Glutamatergic neuron (in vitro differentiated cells): ENCODE measurements at regions not wholly inside any gene's neighbourhood (a gene's known extent, or its start where the extent isn't known, plus 50 kb on each side); places are given as distances from the start of the nearest gene placed in this dataset.
"Not testable (repeated sequence)": the region's sequence is repeated elsewhere in the genome, so short reads cannot be mapped to it uniquely, and the experiment has no call there.

Source experiments
- DNase-seq: peaks from one replicate; pipeline ENCODE4 v3.0.0; 2022
- H3K27ac Mint-ChIP-seq: one replicate; pipeline ENCODE4 v1.8.0; 2020; ENCODE audit warnings: mild to moderate bottlenecking, mixed read lengths, inconsistent platforms; ENCODE audit not compliant: unreplicated experiment
- H3K27me3 Mint-ChIP-seq: one replicate; pipeline ENCODE4 v1.8.0; 2020; ENCODE audit warnings: mild to moderate bottlenecking, moderate library complexity, mixed read lengths, inconsistent platforms; ENCODE audit not compliant: unreplicated experiment
- H3K36me3 Mint-ChIP-seq: one replicate; pipeline ENCODE4 v1.8.0; 2020; ENCODE audit warnings: mild to moderate bottlenecking, mixed read lengths, inconsistent platforms; ENCODE audit not compliant: unreplicated experiment
- H3K4me1 Mint-ChIP-seq: one replicate; pipeline ENCODE4 v1.8.0; 2020; ENCODE audit warnings: mild to moderate bottlenecking, low read depth, mixed read lengths, inconsistent platforms; ENCODE audit not compliant: unreplicated experiment
- H3K4me3 Mint-ChIP-seq: one replicate; pipeline ENCODE4 v1.8.0; 2020; ENCODE audit warnings: mild to moderate bottlenecking, mixed read lengths, inconsistent platforms; ENCODE audit not compliant: unreplicated experiment
- H3K9me3 Mint-ChIP-seq: one replicate; pipeline ENCODE4 v1.8.0; 2020; ENCODE audit warnings: mild to moderate bottlenecking, moderate library complexity, mixed read lengths, inconsistent platforms; ENCODE audit not compliant: unreplicated experiment
- TF ChIP-seq, protein P1 (sequence below): fragments of 200-600 bp; sonication (generic); IDR thresholded peaks from one replicate; pipeline ENCODE4 v1.5.0; 2021; ENCODE audit not compliant: partially characterized antibody, unreplicated experiment

DNA sequence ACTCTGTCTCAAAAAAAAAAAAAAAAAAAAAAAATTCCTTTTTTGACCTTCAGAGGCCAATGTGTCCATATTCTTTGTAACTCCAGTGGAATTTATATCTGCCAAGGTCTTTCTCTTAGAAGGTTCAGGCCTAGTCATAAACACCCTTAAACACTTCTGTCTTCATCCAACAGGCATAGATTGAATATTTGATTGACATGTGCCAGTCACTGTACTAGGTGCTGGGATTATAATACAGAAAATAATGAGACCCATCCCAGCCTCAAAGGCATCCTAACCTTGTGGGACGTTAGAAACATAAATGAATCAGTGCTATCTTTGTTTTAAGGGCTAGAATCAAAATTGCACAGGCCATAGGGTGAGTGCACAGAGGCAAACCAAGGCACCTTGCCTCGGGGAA lies 62.9 kb upstream of the SERBP1 start:
- H3K27me3 Mint-ChIP-seq, result no peaks in the 10 kb centered on the region
- no peak overlapping the region for H3K27ac Mint-ChIP-seq
- no peak overlapping the region for H3K4me3 Mint-ChIP-seq
- H3K36me3 Mint-ChIP-seq, result no peaks in the 10 kb centered on the region
- no peaks in the 10 kb centered on the region for H3K4me1 Mint-ChIP-seq
- TF ChIP-seq, protein P1, sequence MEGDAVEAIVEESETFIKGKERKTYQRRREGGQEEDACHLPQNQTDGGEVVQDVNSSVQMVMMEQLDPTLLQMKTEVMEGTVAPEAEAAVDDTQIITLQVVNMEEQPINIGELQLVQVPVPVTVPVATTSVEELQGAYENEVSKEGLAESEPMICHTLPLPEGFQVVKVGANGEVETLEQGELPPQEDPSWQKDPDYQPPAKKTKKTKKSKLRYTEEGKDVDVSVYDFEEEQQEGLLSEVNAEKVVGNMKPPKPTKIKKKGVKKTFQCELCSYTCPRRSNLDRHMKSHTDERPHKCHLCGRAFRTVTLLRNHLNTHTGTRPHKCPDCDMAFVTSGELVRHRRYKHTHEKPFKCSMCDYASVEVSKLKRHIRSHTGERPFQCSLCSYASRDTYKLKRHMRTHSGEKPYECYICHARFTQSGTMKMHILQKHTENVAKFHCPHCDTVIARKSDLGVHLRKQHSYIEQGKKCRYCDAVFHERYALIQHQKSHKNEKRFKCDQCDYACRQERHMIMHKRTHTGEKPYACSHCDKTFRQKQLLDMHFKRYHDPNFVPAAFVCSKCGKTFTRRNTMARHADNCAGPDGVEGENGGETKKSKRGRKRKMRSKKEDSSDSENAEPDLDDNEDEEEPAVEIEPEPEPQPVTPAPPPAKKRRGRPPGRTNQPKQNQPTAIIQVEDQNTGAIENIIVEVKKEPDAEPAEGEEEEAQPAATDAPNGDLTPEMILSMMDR, result no peak
- no peak for DNase-seq
- H3K9me3 Mint-ChIP-seq, result no peaks in the 10 kb centered on the region

GRCh38 chr1:67495327-67495726 lies 65.1 kb upstream of the SERBP1 start:
- Mint-ChIP-seq H3K4me1 (no peaks in the 10 kb centered on the region), H3K27me3 (no peaks in the 10 kb centered on the region), H3K36me3 (no peaks in the 10 kb centered on the region), H3K27ac (no peak overlapping the region), H3K9me3 (no peaks in the 10 kb centered on the region), H3K4me3 (no peak overlapping the region)
- TF ChIP-seq, protein P1, result no peak
- no peak for DNase-seq

DNA sequence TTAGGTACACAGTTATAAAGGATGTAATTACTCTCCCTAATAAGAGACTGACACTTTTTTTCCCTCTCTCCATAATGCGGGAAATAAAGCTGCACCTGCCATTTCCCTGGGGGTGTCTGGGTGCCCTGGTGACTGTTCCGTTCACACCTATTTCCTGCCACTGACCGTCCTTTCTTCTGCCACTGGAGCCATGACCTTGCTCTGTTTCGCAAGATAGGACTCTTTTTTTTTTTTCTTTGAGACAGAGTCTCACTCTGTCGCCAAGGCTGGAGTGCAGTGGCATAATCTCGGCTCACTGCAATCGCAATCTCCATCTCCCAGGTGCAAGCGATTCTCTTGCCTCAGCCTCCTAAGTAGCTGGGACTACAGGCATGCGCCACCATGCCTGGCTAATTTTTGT lies 66.1 kb upstream of the SERBP1 start:
- no peaks in the 10 kb centered on the region for H3K4me1 Mint-ChIP-seq
- no peak for DNase-seq
- H3K27me3 Mint-ChIP-seq, result no peaks in the 10 kb centered on the region
- no peak overlapping the region for H3K27ac Mint-ChIP-seq
- no peak overlapping the region for H3K4me3 Mint-ChIP-seq
- H3K36me3 Mint-ChIP-seq, result no peaks in the 10 kb centered on the region
- TF ChIP-seq, protein P1, result no peak
- H3K9me3 Mint-ChIP-seq, result no peaks in the 10 kb centered on the region

GRCh38 chr1:67500413-67500959 lies 70.3 kb upstream of the SERBP1 start:
- peak; percentile 94 for DNase-seq
- TF ChIP-seq, protein P1, result peak; percentile 98
- H3K4me3 Mint-ChIP-seq, result no peak overlapping the region
- no peaks in the 10 kb centered on the region for H3K27me3 Mint-ChIP-seq
- H3K27ac Mint-ChIP-seq, result no peak overlapping the region
- no peaks in the 10 kb centered on the region for H3K4me1 Mint-ChIP-seq
- H3K36me3 Mint-ChIP-seq, result no peaks in the 10 kb centered on the region
- no peaks in the 10 kb centered on the region for H3K9me3 Mint-ChIP-seq

DNA sequence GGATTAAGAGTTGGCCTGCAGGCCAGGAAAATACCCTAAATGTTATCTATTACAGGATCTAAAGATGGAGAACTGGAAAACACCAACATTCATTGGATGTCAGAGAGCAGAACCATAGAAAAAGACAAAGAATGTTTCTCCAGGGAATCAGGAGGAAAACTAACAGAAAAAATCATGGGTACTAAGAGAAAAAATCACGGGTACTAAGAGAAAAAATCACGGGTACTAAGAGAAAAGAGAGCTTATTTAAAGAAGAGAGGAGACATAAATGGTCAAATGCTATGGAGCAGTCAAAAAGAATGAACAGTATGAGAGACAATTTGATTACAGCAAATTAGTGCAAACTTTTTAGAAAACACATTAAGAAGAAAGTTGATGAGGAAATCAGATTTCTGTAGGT lies 73.8 kb upstream of the SERBP1 start:
- no peaks in the 10 kb centered on the region for H3K36me3 Mint-ChIP-seq
- H3K4me3 Mint-ChIP-seq, result no peak overlapping the region
- H3K27me3 Mint-ChIP-seq, result no peaks in the 10 kb centered on the region
- no peaks in the 10 kb centered on the region for H3K9me3 Mint-ChIP-seq
- H3K4me1 Mint-ChIP-seq, result no peaks in the 10 kb centered on the region
- DNase-seq, result no peak
- no peak overlapping the region for H3K27ac Mint-ChIP-seq
- TF ChIP-seq, protein P1, result no peak

- peaks cover 14% of the 10 kb centered on the region for H3K36me3 Mint-ChIP-seq
- not testable (repeated sequence) for DNase-seq, H3K27me3 Mint-ChIP-seq, H3K9me3 Mint-ChIP-seq, H3K27ac Mint-ChIP-seq, H3K4me1 Mint-ChIP-seq, H3K4me3 Mint-ChIP-seq
Measured at GRCh38 chr1:67513392-67514294, 83.4 kb upstream of the SERBP1 start.
